Midbrain (tissue), 1 donor: ENCODE measurements at regions not wholly inside any gene's neighbourhood (a gene's known extent, or its start where the extent isn't known, plus 50 kb on each side); places are given as distances from the start of the nearest gene placed in this dataset.
A peak's percentile ranks its signal among the peaks of the same experiment; 100 is the strongest.

Source experiments
- DNase-seq: peaks from one replicate; lab custom pipeline; 2025; lab: John Stamatoyannopoulos, UW

DNA sequence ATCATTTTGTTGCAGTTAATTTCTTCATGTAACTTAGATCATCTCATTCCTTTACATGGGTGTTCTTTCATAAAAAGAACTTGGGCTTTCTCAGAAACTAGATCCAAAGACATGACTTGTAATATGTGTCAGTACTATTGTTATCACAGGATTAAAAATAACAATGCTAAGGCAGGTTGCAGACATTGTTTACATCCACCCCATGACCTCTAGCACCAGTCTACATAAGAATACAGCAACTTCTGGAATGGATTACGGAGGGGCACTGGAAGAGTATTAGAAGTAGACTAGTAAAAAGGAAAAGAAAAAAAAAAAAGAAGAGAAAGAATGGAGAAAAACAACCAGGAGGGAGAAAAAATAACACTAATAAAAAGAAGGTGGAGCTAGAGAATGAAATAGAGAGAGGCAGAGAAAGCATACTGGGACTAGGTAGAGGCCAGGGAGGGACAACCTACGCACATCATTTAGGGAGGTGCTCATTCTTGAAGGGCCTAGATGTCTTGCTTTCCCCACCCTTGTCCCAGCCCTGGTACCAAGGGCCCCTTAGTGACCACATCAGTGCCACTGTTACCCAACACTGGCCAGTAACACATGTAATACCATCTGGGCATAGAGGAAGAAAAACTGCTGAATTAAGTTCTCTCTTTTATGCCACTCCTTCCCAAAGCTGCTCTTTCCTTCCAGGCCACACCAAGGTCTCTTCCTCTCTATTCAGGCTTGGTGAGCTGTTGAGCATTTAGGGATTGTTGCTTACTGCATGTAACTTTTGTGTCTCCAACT, 70.6 kb upstream of the KLF7 start:
- no peak for DNase-seq

GRCh38 chr2:207238831-207239701, 73.3 kb upstream of the KLF7 start:
- DNase-seq = no peak

- no peak for DNase-seq
Observed at GRCh38 chr2:207239754-207240494, 74.2 kb upstream of the KLF7 start.

DNA sequence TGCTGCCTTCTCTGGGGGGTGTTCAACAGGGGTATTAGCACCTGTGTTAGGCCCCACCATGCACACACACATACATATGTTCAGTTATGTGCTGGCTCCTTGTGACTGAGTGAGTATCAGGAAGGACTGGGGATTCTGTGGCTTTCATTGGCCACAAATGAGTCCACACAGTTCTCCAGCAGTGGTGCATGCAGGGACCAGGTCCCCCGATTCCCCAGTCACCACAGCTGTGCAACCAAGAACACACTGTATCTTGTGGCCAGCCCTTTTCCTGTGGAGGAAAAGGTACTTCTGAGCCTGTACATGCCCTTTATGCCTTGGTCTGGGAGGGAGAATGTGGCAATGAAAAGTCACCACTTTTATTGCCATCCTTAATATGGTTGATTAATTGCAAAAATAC, 74.9 kb upstream of the KLF7 start:
- no peak for DNase-seq

DNA sequence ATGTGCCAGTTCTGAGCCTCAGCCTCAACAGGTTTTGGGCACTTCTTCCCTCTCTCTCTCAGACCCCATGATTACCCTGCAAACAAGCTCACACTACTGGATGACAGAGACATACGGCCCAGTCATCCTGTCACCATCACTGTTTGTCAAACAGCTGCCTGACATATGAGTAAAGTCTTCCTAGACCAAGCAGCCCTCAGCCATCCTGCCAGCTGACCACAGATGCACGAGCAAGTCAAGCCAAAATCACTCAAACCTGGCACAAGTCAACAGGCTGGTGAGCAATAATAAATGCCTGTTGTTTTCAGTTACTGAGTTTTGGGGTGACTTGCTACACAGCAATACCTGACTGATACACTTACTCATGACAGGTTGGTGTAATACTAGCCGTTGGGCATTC, 75.5 kb upstream of the KLF7 start:
- DNase-seq = no peak

DNA sequence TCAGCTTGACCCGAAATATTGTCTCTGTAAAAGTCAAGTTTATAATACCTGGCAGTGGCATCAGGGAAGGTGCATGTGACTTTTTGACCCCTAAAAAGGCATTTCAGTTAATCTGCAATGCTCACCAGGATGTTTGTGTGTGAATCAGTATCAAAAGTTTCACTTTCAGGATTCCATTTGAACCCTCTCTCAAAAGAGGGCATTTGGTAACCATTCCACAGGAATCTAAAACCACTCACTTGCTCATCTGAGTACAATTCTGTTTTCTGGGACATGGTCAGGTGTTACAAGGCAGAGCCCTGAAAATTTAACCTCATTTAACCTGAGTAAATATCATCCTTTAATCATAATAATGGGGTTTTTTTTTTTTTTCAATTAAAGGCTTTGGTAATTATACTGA, 77.9 kb upstream of the KLF7 start:
- DNase-seq = no peak

DNA sequence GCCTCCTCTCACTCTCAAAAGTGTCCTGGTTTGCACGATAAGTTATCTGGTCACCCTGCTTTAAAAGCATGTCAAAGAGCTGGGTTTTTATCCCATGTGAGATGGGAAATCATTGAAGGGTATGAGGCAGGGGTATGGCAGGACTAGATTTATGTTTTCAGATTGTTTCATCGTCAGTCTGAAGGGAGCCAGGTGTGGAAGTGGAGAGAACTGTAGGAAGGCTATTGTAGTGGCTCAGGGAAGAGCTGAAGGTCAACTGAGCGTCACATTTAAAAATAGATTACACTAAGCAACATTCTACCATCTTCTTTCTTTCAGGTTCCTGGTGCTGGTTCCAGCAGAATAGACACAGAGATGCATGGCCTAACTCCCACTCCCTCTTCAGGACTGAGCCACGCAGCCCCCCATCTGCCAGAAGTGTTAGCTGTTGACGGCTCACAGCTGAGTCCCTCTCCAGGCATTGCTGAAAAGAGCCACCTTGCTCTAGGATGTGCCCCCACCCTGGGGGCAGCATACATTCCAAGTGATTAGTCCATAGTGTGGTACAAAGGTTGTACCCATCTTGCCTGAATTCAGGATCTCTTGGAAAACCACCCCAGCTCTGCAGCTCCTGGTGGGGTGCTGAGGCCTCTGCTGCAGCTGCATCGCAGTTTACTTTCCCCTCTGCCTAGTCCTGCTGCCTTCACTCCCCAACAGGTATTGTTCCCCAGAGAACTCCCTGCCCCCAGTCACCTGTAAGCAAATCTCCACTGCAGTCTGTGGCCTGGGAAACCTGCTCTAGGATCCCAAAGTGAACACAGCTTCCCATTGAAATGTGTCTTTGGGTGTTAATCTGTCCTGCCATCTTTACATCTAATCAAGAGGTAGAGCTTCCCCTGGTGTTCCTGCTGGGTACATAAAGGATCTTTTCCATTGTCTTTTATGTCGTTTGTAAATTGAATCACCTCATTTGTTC, 79.5 kb upstream of the KLF7 start:
- no peak for DNase-seq

- DNase-seq = no peak
Observed at GRCh38 chr2:207248702-207249377, 83.1 kb upstream of the KLF7 start.

DNA sequence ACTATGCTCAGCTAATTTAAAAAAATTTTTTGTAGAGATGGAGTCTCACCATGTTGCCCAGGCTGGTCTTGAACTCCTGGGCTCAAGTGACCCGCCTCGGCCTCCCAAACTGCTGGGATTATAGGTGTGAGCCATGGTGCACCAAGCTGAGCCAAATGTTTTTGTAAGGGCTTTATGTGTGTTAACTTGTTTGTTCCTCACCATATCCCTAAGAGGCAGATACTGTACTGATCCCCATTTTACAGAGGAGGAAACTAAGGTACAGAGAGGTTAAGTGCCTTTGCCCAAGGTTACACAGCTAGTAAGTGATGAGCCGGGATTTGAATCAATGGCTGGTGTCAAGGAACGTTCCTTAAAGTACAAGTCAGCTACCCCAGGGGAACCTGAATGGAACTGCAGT, 85.3 kb upstream of the KLF7 start:
- no peak for DNase-seq

DNA sequence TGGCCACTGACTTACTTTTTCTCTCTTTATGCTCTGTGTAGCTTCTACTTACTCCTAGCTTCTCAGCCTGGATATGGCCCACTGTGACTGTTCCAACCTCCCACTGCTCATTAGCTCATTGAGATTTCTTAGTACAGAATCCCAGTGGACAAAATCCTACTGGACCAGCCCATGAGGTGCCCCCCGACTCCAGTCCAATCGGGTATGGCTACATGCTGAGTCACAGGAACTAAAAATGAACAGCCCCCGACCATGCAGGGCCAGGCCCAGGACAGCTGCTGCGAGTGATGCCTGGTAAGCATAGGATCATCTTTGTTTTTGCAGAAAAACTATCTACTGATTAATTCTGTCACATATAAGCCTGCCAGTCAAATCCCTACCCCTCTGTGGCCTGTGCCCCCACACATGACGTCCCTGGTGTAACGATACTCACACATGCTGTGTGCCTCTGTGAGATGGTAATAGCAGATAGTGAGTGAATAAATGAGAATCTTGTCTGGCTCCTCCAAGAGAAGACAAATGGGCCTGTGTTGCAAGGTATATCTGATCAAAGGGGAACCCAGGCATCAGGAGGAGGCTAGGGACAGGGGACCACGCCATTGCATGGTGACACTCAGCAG, 85.9 kb upstream of the KLF7 start:
- DNase-seq = no peak

DNA sequence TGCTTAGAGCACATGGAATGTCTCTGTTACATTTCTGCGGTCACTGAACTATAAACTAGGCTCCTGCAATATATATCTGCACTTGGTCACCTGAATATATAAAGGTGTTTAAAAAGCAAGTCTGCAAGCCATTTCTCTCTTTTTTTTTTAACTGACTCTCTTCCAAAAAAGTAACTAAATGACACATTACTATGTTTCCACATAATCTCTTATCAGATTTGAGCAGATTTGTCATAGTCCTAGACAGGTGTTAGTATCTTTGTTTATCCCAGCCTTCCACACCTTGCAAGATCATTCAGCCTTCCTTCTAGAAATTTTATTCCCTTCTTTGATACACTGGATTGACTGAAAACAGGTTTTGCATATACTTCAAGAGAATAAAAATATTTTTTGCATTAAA, 86.7 kb upstream of the KLF7 start:
- no peak for DNase-seq

DNA sequence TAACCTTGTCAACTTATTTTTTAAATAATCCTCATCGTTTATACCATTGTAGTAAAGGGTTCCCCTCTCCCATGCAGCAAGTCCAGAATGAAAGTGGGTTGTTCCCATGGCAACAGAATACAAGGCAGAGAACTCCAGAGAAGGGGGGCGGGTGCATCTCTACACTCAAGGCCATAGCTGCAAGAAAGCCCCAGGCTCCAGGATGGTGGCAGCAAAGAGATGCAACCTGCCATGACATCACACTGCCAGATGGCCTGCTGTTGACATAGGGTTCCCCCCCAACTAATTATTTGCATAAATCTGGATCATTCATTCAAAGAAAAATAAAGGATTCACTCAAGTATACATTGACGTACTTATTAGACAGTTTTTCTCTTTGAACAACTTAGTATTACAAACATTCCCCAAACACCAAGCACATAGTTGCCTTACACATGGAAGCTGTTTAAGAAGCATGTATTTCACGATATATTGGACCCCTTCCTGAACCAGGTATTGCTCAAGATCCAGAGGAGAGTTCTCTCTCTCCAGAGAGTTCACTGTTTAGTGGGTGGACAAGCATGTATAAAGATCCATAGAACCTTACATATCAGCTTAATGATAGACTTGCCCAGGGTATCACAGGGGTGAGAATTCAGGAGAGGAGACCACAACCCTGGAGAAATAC, 87.4 kb upstream of the KLF7 start:
- no peak for DNase-seq

DNA sequence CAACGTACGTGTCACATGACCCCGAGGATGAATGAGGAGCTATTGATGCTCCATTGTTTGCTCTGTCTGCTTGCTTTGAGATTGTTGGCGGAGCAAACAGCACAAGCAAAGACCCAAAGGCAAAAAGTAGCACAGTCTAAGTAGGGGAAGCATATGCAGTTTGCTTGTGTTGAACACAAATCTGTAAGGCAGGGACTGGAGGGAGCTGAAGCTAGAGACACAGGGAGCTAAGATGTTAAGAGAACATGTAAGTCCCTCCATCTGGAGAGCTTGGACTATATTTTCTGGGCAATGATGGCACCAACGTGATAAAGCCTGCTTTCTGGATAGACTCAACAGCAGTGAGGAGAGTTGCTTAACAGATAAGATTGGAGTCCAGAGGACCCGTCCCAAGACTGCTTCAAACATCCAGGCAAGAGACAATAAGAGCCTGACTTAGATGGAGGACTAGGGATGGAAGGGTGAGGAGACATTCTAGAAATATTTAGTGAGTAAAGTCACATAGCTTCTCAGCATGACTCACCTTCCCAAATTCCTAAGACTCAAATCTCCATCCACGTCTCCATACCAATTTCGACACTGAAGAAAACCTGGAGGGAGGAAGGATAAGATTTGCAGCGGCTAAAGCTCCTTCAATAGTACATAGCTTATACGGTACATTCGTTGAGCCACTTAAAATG, 88.1 kb upstream of the KLF7 start:
- DNase-seq = no peak

DNA sequence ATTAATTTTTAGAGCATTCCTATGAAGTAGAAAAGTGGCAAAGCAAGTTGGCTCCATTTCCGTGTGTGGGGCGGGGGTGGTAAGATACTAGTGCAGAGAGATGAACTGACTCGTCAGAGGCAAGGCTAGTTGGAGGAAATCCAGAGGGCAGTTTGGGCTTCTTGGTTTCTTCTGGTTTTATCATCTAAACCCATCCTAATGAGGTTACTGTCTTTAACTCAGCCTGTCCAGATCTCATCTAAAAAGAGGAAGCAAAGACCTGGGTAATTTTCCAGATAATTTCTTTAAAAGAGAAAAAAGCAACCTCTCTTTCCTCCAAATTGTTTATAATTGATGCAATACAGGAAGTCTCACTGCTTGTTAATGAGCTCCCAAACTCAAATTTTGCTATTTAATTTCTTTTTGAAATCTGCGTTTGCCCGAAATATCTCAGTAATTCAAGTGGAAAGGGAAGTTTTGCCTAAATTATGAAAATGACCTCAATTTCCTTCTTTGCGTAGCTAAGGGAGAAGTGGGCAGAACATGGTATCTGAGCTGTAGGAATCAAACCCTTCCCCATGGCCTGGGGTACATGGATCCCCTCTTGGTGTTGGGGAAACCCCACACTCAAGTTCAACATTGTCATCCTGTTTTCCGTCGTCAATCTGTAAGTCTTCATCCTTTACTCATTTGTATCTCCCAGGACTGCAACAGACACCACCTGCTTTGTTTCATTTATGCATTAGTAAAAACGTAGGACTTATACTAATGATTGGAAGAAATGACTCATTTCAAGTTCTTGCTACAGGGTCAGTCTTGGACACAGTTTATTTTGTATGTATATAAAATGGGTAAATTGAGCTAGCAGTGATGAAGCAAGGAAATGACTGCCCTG, 89.1 kb upstream of the KLF7 start:
- no peak for DNase-seq

GRCh38 chr2:207255565-207256470, 90.1 kb upstream of the KLF7 start:
- peak; percentile 33 for DNase-seq

DNA sequence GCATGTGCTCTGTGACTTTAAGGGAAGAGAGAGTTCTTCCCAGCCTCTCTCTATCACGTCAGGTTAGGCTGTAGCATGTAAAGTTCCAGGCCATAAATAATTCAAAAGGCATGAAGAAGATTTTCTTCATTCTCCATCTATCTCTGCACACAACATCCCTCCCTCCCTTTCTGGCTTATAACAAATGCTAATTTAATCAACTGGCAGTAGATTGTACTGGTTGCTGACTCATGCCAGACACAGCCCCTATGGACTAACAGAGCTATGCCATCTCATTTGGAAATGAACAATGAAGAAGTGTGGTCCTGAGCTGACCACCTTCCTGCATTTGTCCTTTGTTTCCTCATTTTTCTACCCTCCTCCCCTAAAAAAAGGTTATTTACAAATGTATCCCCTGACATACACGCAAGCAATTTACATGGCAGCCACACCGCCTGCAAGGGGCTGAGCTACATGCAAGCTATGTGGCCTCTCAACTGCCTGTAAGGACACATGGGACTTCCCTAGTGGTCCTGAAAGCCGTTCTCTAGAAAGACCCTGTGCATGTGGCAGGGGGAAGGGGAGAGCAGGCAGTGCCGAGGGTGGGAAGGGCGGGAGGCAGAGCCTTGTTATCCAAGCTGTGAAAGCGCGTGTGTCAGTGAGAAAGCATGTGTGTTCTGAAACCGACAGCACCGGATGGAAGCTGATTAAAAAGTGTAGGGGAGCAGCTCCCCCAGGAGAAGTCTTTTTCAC, 90.9 kb upstream of the KLF7 start:
- no peak for DNase-seq
